NCI-H1930 (cell line): ENCODE measurements at regions not wholly inside any gene's neighbourhood (a gene's known extent, or its start where the extent isn't known, plus 50 kb on each side); places are given as distances from the start of the nearest gene placed in this dataset.

Source experiments
- DNase-seq, 2 experiments: peaks; one replicate each; lab custom pipeline; 2025; lab: John Stamatoyannopoulos, UW

- DNase-seq = no peak
Measured at GRCh38 chr6:92822222-92822621, 597.1 kb downstream of the EPHA7 start.

DNA sequence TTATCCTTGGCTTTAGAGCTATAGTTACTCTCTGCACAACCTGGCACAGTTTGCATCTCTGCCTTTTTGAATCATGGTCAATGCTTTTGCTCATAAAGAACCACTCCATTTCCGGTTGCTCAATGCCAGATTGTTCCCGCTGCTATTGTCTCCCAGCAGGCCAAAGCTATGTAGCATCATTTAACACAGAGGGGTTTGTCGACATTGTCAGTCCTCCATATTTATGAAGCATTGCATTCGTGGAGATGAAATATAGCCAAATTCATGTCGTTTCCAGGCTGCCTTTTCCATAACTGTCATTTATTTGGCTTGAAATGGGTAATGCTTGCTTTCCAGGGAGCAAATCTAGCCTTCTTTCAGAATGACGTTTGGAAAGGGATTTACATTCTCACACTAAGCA lies 598.8 kb downstream of the EPHA7 start:
- DNase-seq = no peak

DNA sequence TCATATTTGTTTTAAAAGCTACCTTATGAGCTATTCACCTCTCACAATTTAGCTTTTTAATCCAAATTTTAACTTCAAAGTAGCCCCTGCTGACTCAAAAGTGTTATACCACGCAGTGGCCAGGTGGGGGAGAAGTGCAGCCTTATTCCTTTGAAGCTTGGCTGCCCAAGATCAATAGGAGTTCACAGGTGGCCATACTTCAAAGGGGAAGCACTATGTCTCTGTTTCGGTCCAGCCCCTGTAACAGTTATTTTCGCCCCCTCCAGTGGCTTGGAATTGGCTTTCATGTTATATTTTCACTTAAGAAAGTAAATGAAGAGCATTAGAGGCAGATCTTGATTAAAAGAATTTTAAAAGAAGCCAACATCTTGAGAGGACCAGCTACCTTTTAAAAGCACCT lies 608.4 kb downstream of the EPHA7 start:
- peak in 1 of 2 experiments; percentile 10 for DNase-seq

GRCh38 chr6:92806254-92806653 lies 613.1 kb downstream of the EPHA7 start:
- no peak for DNase-seq

DNA sequence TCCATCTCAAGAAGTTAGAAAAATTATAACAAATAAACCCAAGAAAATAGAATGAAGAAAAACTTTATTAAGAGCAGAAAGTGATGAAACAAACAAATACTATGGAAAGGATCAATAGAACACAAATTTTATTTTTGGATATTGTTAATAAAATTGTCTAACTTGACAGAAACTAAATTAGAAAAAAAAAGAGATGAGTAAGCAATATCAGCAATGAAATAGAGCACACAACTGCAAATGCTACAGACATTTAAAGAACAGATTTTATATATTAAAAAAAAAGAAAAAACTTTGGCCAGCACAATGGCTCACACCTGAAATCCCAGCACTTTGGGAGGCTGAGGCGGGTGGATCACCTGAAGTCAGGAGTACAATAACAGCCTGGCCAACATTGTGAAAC lies 628.0 kb downstream of the EPHA7 start:
- DNase-seq = no peak

GRCh38 chr6:92790381-92790780 lies 629.0 kb downstream of the EPHA7 start:
- no peak for DNase-seq

- DNase-seq = no peak
Measured at GRCh38 chr6:92784235-92784634, 635.1 kb downstream of the EPHA7 start.

- peak in 1 of 2 experiments; percentile 45 for DNase-seq
Measured at GRCh38 chr6:92779746-92780145, 639.6 kb downstream of the EPHA7 start.

DNA sequence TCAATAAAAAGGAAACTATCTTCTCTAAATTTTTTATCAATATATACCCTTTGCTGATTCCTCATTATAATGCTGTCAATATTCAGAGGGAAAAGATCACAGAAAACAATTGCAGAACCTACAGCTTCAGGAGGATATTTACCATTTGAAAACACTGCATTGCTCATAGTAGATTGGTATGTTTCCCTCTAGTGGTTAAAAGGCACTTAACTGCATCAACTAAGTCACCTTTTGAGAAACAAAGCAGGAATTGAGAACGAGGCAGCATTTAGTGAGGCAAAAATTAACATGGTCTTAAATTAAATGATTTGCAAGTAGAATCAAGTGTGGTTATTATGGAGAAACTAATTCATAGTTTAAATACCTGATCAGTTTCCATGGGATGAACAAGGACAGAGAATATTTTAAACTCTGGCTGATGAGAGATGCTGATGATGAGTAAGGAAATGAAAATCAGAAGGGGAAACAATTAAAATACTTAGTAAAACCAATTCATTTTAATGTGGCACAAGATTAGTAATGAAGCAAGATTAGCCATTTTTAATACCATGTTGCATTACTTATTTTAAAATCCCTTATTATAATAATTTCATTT lies 642.1 kb downstream of the EPHA7 start:
- no peak for DNase-seq

- DNase-seq = no peak
Measured at GRCh38 chr6:92770540-92770939, 648.8 kb downstream of the EPHA7 start.

- DNase-seq = no peak
Measured at GRCh38 chr6:92767101-92767500, 652.3 kb downstream of the EPHA7 start.

DNA sequence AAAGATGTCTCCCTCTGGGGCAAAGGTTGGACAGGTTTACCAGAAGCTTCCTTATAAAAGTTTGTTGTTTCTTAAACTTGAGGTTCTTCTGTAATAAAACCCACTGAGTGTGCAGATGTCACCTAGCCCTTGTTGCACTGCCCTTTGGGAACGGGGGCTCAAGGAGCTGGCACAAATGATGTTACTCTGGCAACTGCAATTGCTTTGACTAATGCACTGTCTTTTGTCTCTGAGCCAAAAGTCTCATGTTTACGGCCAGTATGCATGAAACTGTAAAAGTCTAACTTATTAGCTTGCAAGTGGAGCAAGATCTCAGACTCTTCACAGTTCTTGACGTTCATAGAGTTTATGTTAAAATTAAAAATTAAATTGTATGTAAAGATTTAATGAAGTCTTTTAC lies 655.7 kb downstream of the EPHA7 start:
- no peak for DNase-seq

DNA sequence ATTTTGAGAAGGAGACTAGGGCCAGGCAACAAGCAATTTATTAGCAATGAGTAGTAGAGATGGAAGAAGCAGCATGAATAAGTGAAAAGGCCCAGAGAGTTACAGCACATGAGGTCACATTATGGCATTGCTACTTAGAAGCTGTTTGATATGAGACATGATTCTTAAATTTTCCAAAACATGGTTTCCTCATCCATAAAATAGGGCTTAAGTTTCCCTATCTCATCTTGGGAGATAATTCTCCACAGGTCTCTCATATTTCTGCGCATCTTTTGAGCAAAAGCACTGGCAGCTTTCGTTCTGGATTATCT lies 656.1 kb downstream of the EPHA7 start:
- no peak for DNase-seq

GRCh38 chr6:92762443-92763273 lies 656.7 kb downstream of the EPHA7 start:
- no peak for DNase-seq

GRCh38 chr6:92759178-92759577 lies 660.2 kb downstream of the EPHA7 start:
- no peak for DNase-seq

GRCh38 chr6:92757925-92758324 lies 661.4 kb downstream of the EPHA7 start:
- no peak for DNase-seq

DNA sequence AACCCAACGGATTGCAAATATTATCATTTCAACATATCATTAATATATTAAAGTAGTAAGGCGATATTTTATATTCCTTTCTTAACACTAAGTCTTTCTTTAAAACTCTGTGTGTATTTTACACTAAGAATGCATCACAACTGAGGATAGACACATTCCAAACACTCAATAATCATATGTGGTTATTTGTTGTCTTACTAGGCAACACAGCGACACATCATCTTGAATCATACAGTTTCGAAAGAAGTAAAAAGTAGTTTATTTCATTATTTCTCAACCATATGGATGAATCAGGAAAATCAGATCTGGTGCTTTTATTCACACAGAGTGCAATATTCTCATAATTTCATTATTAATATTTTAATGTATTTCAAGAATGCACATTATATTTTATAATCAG lies 662.4 kb downstream of the EPHA7 start:
- DNase-seq = no peak

- no peak for DNase-seq
Measured at GRCh38 chr6:92753956-92754355, 665.4 kb downstream of the EPHA7 start.

DNA sequence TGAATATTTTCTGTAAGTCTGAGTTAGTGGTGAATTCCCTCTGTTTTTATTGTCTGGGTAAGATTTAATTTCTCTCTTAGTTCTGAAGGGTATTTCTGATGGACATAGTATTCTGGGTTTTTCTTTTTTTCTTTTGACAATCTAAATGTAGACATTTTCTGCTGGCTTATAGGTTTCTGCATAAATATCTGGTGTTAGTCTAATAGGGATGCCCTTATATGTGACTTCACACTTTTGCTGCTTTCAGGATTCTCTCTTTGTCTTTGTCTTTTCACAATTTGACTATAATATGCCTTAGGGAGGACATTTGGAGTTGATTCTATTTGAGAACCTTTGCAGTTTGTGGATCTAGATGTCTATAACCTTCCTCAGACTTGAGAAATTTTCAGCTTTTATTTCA lies 667.2 kb downstream of the EPHA7 start:
- no peak for DNase-seq

DNA sequence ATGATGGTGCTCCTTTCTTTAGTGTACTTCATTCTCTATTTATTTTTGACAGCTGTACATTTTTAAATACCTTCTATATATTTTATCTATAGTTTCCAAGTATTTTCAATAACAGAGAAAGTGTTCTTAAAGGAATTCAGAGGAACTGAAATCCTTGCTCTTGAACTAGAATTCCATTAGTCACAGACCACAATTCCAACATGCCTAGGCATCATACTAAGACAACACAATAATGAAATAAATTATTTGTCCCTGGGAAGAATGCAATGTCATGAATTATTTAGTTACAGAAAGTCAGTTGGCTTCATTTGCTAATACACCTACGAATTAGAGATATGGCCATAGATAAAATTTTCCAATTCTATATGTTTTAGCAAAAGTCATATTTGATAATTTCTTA lies 671.2 kb downstream of the EPHA7 start:
- DNase-seq = no peak

DNA sequence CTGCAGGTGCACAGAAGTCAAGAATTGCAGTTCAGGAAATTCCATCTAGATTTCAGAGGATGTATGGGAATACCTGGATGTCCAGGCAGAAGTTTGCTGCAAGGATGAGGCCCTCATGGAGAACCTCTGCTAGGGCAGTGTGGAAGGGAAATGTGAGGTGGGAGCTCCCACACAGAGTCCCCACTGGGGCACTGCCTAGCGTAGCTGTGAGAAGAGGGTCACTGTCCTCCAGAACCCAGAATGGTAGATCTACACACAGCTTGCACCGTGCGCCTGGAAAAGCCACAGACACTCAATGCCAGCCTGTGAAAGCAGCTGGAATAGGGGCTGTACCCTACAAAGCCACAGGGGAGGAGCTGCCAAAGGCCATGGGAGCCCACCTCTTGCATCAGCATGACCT lies 681.4 kb downstream of the EPHA7 start:
- no peak for DNase-seq

DNA sequence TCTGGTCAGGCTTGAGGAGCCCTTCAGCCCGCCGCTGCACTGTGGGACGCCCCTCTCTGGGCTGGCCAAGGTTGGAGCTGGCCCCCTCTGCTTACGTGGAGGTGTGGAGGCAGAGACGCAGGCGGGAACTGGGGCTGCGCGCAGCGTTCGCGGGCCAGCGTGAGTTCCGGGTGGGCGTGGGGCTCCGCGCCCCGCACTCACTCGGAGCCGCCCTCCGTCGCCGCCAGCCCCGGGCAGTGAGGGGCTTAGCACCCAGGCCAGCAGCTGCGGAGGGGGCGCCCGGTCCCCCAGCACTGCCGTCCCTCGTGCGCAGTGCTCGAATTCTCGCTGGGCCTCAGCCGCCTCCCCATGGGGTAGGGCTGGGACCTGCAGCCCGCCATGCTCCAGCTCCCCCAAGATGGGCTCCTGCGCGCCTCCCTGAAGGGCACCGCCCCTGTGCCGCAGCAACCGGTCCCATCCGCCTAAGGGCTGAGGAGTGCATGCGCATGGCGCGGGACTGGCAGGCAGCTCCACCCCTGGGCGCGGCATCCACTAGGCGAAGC lies 695.9 kb downstream of the EPHA7 start:
- DNase-seq = no peak

- DNase-seq = no peak
Measured at GRCh38 chr6:92719773-92720172, 699.6 kb downstream of the EPHA7 start.

GRCh38 chr6:92716638-92717037 lies 702.7 kb downstream of the EPHA7 start:
- DNase-seq = no peak
